ENCODE measurements at regions not wholly inside any gene's neighbourhood (a gene's known extent, or its start where the extent isn't known, plus 50 kb on each side); places are given as distances from the start of the nearest gene placed in this dataset.

DNA sequence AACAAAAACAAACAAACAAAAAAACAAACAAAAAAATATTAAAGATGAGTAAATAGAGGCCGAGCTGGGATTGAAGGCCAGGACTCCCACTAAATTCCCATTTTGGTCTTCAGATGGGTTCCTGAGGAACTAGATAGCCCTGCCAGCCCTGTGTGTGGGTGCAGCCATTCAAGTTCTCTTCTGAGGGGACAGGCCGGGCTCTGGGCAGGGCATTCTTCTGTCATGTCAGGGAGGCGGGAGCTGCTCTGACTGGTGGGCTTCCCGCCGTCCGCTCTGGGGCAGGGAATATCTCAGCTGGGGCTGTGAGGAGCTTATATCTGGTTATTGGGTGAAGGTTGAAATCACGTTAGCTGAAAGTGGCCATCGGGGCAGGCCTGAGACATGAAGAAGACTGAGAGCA, 127.3 kb upstream of the CXCR4 start:
- DNase-seq (ENCODE audit: low spot score), result no peak

DNA sequence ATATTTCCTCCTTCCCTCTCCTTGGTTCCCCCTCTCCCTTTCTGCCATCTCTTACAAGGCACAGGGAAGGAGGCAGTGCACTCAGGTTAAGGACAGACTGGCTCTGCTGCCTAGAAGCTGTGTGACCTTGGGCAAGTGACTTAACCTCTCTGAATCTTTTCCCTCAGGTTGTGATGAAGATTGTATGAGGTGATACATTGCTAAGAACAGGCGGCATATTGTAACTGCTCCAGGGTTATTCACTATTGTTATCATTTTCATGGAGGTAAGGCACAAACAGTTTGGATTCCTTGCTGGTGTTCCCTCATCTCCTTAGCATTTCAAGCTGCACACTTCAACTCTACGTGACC, 126.6 kb upstream of the CXCR4 start:
- DNase-seq (ENCODE audit: low spot score), result no peak

- DNase-seq (ENCODE audit: low spot score), result no peak
Measured at GRCh38 chr2:136243638-136244535, 125.9 kb upstream of the CXCR4 start.

DNA sequence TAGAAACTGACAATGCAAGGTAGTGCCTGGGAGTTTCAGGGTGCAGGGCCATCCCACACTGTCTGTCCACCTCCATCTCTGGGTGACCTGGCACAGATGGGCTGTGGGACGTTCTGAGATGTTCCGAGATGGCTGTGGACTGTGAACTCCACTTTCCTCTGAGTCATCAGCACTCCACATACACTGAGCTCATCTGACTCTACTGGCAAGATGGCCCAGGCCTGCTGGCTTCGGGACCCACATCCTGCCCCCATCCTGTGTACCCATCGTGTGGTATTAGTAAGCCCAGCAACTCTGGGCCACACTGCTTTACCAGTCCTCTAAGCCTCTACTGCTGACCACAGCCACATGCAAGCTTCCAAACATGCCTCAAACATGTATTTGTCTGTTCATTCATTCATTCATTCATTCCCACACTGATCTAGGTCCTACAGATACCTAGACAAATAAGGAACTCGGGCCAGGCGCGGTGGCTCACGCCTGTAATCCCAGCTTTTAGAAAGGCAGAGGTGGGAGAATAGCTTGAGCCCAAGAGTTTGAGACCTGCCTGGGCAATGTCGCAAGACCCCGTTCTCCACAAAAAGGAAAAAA, 124.8 kb upstream of the CXCR4 start:
- peak; percentile 44 for DNase-seq (ENCODE audit: low spot score)

DNA sequence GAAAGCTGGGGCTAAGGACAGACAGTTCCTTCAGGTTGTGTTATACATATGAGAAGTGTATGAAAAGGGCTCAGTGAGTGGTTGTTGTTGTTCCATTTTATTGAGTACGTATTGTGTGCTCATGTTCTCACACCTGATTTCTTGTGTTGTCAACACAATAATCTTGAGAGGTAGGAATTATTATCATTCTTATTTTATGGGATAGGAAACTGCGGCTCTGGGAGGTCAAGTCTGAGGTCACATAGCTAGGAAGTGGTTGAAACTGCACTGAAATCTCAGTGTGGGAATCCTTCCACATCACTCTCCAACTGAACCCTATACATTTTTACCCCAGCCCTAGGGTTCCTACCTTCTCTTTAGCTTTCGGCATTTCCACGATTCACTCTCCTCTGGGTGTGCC, 124.2 kb upstream of the CXCR4 start:
- DNase-seq (ENCODE audit: low spot score), result peak; percentile 14

- DNase-seq (ENCODE audit: low spot score), result no peak
Measured at GRCh38 chr2:136239079-136239685, 121.2 kb upstream of the CXCR4 start.

- peak; percentile 90 for DNase-seq (ENCODE audit: low spot score)
Measured at GRCh38 chr2:136238286-136239078, 120.5 kb upstream of the CXCR4 start.

- DNase-seq (ENCODE audit: low spot score), result peak; percentile 98
Measured at GRCh38 chr2:136236019-136236418, 118.1 kb upstream of the CXCR4 start.

DNA sequence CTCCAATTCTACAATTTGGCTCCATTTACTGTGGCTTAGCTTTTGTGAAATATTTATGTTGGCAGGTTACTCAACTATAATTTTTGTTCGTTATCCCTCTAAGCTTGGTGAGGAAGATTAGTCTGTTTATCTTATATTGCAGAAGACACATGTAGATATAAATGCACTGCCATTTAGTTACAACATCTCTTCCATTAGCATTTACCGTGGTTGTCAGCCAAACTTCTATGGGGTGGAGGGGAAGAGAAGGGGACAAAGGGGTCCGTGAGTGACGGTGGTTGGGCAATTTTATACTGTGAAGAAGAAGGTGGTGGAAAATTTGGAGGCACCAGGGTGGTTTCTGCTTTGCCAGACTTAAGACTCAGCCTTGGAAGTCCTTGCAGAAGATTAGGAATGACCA, 117.6 kb upstream of the CXCR4 start:
- DNase-seq (ENCODE audit: low spot score), result no peak

DNA sequence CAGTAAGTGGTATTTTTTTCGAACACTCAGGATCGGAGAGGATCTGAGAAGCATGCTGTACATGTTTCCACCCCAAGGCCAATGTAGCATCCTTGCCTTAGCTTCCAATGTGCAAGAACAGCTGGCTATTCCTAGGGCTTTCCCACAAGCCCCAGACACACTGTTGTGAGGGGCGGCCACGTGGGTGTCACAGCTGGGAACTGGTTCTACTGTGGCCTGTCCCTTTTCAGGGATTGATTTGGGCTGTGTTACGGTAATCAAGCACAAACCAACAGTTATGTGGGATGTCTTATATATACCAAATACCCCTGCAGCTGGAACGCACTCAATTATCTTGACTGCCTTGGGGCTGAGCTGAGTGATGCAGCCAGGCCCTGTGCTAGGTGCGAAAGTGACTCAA, 116.3 kb upstream of the CXCR4 start:
- no peak for DNase-seq (ENCODE audit: low spot score)

DNA sequence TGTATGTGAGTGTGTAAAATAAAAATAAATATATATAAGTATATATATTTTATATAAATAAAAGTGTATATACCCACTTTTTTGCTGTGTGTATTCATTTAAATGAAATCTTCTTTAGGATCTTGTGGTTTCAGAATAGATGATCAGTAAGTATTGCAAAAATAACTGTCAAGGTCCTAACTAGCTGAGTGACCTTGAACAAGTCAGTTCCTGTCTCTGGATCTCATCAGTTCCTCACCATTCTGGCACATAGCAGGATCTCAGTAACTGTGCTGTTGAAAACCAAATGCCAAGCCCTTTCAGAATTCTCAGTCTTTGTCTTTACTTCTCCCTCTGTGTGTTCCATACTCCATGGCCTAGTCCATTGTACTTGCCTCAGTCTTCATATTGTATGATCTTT, 115.3 kb upstream of the CXCR4 start:
- DNase-seq (ENCODE audit: low spot score), result no peak

DNA sequence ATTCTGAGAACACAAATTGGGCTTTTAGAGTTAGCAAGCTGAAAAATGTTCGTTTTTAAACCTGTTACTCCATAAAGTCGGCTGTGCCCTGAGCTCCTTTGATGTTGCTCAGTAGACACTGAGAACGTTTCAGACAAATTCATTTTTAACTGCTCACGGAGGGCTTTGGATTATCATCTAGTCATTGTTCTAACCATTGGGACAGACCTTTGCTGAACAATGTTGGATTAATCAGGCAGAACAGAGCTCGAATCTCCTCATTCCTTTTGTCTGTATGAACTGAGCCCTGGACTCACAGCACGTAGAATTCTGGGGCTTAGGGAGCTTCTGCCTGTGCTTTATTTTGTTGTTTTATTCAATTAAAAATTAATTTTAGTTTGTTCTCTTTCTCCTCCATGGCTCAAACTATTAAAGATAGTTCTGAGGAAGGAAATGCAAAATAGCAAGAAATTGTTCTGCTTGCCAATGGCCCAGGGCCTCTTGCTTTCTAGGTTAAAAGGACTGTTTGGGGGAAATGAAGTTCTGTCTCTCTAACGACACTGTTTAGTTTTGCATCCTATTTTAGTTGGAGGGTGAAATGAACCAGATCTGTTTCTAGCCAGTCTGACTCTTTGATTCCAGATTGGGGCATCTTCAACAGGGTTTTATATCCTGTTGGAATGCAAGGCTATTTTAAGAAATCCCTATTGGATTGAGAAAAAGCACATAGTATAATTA, 114.7 kb upstream of the CXCR4 start:
- no peak for DNase-seq (ENCODE audit: low spot score)

DNA sequence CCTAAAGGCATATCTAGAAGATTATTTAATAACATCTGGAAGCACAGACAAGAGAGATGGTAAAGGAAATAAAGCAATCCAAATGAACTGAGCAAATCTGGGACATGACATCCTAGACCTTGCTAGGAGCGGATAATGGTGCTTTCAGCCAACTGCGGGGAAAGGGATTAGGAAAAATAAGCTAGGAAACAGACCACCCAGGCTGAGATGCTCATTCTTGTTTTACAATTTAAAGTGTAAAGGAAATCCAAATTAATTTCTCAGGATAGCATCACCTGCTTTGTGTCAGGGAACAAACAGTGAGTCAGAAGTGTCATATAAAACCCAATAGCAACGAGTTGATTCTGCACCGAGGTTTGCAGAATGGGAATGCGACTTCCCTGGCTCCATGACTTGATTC, 112.5 kb upstream of the CXCR4 start:
- no peak for DNase-seq (ENCODE audit: low spot score)

DNA sequence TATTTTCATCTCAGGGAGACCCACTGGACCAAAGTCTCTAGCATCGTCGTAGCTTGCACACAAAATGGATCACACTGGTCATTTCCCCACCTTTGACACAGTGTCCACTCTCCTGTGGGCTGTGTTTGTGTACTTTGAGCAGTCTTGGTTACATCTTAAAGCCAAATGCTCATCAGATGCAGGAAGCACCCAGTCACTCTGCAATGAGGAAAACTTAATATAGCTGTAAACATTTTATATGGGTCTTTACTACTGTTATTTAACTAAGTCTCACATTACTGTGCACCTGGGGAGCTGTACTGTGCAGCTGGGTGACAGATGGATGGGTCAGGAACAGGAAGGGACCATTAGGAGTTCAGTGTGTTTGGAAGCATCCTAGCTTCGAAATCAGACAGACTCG, 109.0 kb upstream of the CXCR4 start:
- DNase-seq (ENCODE audit: low spot score), result no peak

GRCh38 chr2:136225950-136226835, 108.2 kb upstream of the CXCR4 start:
- no peak for DNase-seq (ENCODE audit: low spot score)

GRCh38 chr2:136223274-136223673, 105.3 kb upstream of the CXCR4 start:
- no peak for DNase-seq (ENCODE audit: low spot score)

- no peak for DNase-seq (ENCODE audit: low spot score)
Measured at GRCh38 chr2:136222862-136223261, 104.9 kb upstream of the CXCR4 start.

GRCh38 chr2:136221026-136221425, 103.1 kb upstream of the CXCR4 start:
- no peak for DNase-seq (ENCODE audit: low spot score)

DNA sequence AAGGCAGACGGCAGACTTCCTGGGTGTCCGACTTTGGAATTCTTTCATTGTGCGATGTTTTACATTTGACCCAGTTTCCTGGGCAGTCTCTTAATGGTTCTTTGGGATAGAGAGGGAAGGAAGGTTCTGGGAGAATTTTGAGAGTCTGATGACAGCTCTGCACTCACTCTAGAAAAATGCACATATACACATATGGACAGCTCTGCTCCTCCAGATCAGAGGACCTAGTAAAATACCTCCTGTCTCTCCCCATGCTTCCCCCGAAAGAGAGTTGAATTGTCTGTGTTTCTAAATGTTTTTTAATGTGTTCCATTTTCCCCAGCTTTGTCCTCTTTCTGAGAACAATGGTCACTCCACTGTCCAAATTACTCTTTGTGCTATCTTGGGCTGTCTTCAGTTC, 102.0 kb upstream of the CXCR4 start:
- DNase-seq (ENCODE audit: low spot score), result no peak

DNA sequence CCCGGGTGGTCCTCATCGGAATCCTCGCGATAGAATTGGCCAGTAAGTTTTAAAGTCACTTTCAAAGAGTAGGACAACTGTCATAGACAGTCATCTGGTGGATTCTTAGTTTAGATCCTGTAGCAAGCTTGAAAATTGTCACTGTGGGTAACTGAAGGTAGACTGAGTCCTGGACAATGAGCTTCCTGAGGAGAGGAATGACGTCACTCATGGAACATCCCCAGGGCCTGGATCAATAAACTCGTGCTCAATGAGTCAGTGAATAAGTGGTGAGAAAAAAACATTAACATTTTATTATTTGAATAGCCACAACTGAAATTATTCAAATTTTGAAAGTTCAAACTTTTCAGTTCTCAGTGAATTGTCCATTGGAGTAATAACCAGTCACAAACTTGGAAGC, 101.4 kb upstream of the CXCR4 start:
- DNase-seq (ENCODE audit: low spot score), result no peak

GRCh38 chr2:136217996-136218395, 100.0 kb upstream of the CXCR4 start:
- no peak for DNase-seq (ENCODE audit: low spot score)

Measured in A172 (cell line).